ENCODE measurements at regions not wholly inside any gene's neighbourhood (a gene's known extent, or its start where the extent isn't known, plus 50 kb on each side); places are given as distances from the start of the nearest gene placed in this dataset.

GRCh38 chr7:13060173-13060572 lies 372.7 kb downstream of the ARL4A start:
- Histone ChIP-seq H3K27me3 (no peaks in the 10 kb centered on the region), H3K36me3 (no peaks in the 10 kb centered on the region), H3K27ac (no peak overlapping the region), H3K4me1 (no peaks in the 10 kb centered on the region), H3K9me3 (no peaks in the 10 kb centered on the region), H3K4me3 (no peak overlapping the region)
- no peak for TF ChIP-seq EP300 (IDR thresholded peaks at IDR 0.05)
- no peak for TF ChIP-seq CTCF (IDR thresholded peaks at IDR 0.05)
- no peak for TF ChIP-seq POLR2A (IDR thresholded peaks at IDR 0.05)
- TF ChIP-seq POLR2AphosphoS5 (IDR thresholded peaks at IDR 0.05) = no peak
- ATAC-seq = no peak
- WGBS, 2 donors (ENCODE audit: low coverage in 1 of 2) = 78 to 100% methylated on average over 2 of the region's 2 CpGs

- no peaks in the 10 kb centered on the region for H3K27me3 ChIP-seq
- H3K9me3 ChIP-seq = no peaks in the 10 kb centered on the region
- WGBS, 2 donors (ENCODE audit: low coverage in 1 of 2) = 88 to 90% methylated on average over 4 of the region's 4 CpGs
- no peak for ATAC-seq
- no peak overlapping the region for H3K27ac ChIP-seq
- H3K4me3 ChIP-seq = no peak overlapping the region
- no peaks in the 10 kb centered on the region for H3K4me1 ChIP-seq
- no peak for TF ChIP-seq EP300 (IDR thresholded peaks at IDR 0.05)
- no peak for TF ChIP-seq CTCF (IDR thresholded peaks at IDR 0.05)
- TF ChIP-seq POLR2A (IDR thresholded peaks at IDR 0.05) = no peak
- TF ChIP-seq POLR2AphosphoS5 (IDR thresholded peaks at IDR 0.05) = no peak
- no peaks in the 10 kb centered on the region for H3K36me3 ChIP-seq
Measured at GRCh38 chr7:13061115-13061514, 373.7 kb downstream of the ARL4A start.

GRCh38 chr7:13062631-13063030 lies 375.2 kb downstream of the ARL4A start:
- Histone ChIP-seq H3K9me3 (no peaks in the 10 kb centered on the region), H3K27ac (no peak overlapping the region), H3K4me3 (no peak overlapping the region), H3K4me1 (no peaks in the 10 kb centered on the region), H3K36me3 (no peaks in the 10 kb centered on the region), H3K27me3 (no peaks in the 10 kb centered on the region)
- TF ChIP-seq POLR2AphosphoS5 (IDR thresholded peaks at IDR 0.05) (no peak), CTCF (IDR thresholded peaks at IDR 0.05) (no peak), EP300 (IDR thresholded peaks at IDR 0.05) (no peak), POLR2A (IDR thresholded peaks at IDR 0.05) (no peak)
- no peak for ATAC-seq
- WGBS, 2 donors (ENCODE audit: low coverage in 1 of 2) = 94 to 96% methylated on average over 3 to 4 of the region's 4 CpGs

- no peaks in the 10 kb centered on the region for H3K36me3 ChIP-seq
- H3K27me3 ChIP-seq = no peaks in the 10 kb centered on the region
- H3K4me1 ChIP-seq = peaks cover 0 to 12% (median 0%) of the 10 kb centered on the region in 3 donors
- H3K9me3 ChIP-seq = no peaks in the 10 kb centered on the region
- no peak overlapping the region for H3K4me3 ChIP-seq
- 75% methylated on average over 4 of the region's 5 CpGs; no CpG with 5 or more reads in 1 of the 2 donors for WGBS, 2 donors (ENCODE audit: low coverage in 1 of 2)
- H3K27ac ChIP-seq = no peak overlapping the region
- no peak for TF ChIP-seq POLR2A (IDR thresholded peaks at IDR 0.05)
- TF ChIP-seq EP300 (IDR thresholded peaks at IDR 0.05) = no peak
- TF ChIP-seq CTCF (IDR thresholded peaks at IDR 0.05) = no peak
- no peak for TF ChIP-seq POLR2AphosphoS5 (IDR thresholded peaks at IDR 0.05)
- ATAC-seq = no peak
Measured at GRCh38 chr7:13067036-13067435, 379.6 kb downstream of the ARL4A start.

- Histone ChIP-seq H3K36me3 (no peaks in the 10 kb centered on the region), H3K4me3 (no peak overlapping the region), H3K27me3 (no peaks in the 10 kb centered on the region), H3K4me1 (peaks cover 0 to 16% (median 0%) of the 10 kb centered on the region in 3 donors), H3K27ac (no peak overlapping the region), H3K9me3 (no peaks in the 10 kb centered on the region)
- 90 to 95% methylated on average over 2 of the region's 2 CpGs for WGBS, 2 donors (ENCODE audit: low coverage in 1 of 2)
- TF ChIP-seq EP300 (IDR thresholded peaks at IDR 0.05) (no peak), CTCF (IDR thresholded peaks at IDR 0.05) (no peak), POLR2AphosphoS5 (IDR thresholded peaks at IDR 0.05) (no peak), POLR2A (IDR thresholded peaks at IDR 0.05) (no peak)
- ATAC-seq = no peak
Measured at GRCh38 chr7:13068032-13068431, 380.6 kb downstream of the ARL4A start.
